OCI-LY3 (cell line): ENCODE measurements at regions not wholly inside any gene's neighbourhood (a gene's known extent, or its start where the extent isn't known, plus 50 kb on each side); places are given as distances from the start of the nearest gene placed in this dataset.

Experiments
- CTCF ChIP-seq: fragments of 200-600, 300-600 bp; sonication (generic); IDR thresholded peaks from 2 replicates; pipeline ENCODE4 v1.5.1; 2014; ENCODE audit warnings: antibody characterized with exemption, low read length, low read depth
- EZH2phosphoT487 ChIP-seq: fragments of 200-600 bp; shearing (Covaris generic); IDR thresholded peaks from 2 replicates; pipeline ENCODE4 v1.6.1; 2018; ENCODE audit warnings: antibody characterized with exemption, mixed run types, low read depth

DNA sequence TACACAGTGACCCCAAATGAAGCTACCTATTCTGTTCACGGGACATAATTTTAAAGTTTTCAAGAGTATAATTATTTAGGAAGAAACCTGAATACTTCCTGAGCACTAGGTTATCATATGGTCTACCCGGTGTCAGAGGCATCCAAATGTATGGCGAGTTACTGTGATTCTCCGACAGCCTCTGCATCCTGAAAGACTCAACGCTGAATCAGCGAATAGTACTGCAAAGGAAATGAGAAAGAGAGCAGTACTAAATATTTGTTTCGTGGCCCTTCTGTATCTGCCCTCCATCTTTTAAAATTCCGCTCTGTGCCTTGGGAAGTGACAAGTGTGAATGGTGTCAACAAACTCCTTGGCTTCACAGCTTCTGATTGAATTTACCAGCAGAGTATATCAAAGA lies 358.0 kb upstream of the ZEB2 start:
- no peak for TF ChIP-seq CTCF
- no peak for TF ChIP-seq EZH2phosphoT487
